ENCODE measurements at regions not wholly inside any gene's neighbourhood (a gene's known extent, or its start where the extent isn't known, plus 50 kb on each side); places are given as distances from the start of the nearest gene placed in this dataset.

DNA sequence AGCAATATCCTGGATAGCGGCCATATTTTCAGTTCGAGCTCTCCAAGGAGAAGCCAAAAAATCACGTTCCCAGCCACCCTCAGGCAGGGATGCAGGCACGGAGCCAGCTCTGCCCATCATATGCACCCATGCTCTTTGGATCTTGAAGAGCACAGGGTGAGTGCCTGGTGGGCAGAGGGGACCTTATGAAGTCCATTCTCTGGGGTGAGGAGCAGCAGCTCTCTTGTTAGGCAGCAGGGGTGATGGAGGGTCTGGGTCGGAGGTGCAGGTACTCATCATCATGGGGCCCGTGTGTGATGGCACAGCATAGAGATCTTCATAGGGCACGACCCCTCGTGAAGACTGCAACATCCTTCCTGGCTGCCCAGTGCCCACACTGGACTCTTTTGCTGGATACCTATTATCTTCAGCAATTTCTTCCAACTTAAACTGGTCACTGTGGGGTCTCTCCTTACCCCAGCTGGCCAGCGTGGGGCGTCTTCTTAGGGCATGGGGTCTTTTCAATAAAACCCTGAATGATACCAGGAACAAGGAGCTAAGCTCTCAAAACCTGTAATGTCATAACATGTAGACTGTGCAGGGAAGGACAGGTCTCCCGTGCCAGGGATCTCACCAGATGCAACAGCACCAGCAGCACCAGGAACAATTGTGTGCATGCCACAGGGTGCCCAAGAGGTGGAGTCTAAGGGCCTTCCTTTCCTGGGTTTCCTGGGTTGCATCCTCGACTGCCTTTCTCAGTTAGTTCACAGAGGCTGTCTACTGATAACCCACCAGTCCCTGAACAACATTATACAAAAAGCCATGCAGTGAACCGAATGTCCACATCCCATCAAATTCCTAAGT is 165.0 kb downstream of the TENT4A start:
- TF ChIP-seq, protein P1, sequence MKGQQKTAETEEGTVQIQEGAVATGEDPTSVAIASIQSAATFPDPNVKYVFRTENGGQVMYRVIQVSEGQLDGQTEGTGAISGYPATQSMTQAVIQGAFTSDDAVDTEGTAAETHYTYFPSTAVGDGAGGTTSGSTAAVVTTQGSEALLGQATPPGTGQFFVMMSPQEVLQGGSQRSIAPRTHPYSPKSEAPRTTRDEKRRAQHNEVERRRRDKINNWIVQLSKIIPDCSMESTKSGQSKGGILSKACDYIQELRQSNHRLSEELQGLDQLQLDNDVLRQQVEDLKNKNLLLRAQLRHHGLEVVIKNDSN (IDR thresholded peaks at IDR 0.05) = no peak
- TF ChIP-seq TAF1 (IDR thresholded peaks at IDR 0.05; ENCODE audit: low read depth) (no peak), CEBPB (IDR thresholded peaks at IDR 0.05) (no peak), TEAD4 (IDR thresholded peaks at IDR 0.05) (no peak), ZBTB7A (IDR thresholded peaks at IDR 0.05; ENCODE audit: low read depth) (no peak), MAX (IDR thresholded peaks at IDR 0.05) (no peak), NFIC (IDR thresholded peaks at IDR 0.05) (no peak), RAD21 (IDR thresholded peaks at IDR 0.05; ENCODE audit: low read depth) (no peak), EP300 (IDR thresholded peaks at IDR 0.05; ENCODE audit: borderline replicate concordance) (no peak), EGR1 (IDR thresholded peaks at IDR 0.05) (no peak), YY1 (IDR thresholded peaks at IDR 0.05; ENCODE audit: low read depth) (no peak), CREB1 (IDR thresholded peaks at IDR 0.05; ENCODE audit: low read depth) (no peak)
- TF ChIP-seq, protein P2, sequence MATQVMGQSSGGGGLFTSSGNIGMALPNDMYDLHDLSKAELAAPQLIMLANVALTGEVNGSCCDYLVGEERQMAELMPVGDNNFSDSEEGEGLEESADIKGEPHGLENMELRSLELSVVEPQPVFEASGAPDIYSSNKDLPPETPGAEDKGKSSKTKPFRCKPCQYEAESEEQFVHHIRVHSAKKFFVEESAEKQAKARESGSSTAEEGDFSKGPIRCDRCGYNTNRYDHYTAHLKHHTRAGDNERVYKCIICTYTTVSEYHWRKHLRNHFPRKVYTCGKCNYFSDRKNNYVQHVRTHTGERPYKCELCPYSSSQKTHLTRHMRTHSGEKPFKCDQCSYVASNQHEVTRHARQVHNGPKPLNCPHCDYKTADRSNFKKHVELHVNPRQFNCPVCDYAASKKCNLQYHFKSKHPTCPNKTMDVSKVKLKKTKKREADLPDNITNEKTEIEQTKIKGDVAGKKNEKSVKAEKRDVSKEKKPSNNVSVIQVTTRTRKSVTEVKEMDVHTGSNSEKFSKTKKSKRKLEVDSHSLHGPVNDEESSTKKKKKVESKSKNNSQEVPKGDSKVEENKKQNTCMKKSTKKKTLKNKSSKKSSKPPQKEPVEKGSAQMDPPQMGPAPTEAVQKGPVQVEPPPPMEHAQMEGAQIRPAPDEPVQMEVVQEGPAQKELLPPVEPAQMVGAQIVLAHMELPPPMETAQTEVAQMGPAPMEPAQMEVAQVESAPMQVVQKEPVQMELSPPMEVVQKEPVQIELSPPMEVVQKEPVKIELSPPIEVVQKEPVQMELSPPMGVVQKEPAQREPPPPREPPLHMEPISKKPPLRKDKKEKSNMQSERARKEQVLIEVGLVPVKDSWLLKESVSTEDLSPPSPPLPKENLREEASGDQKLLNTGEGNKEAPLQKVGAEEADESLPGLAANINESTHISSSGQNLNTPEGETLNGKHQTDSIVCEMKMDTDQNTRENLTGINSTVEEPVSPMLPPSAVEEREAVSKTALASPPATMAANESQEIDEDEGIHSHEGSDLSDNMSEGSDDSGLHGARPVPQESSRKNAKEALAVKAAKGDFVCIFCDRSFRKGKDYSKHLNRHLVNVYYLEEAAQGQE (IDR thresholded peaks at IDR 0.05; ENCODE audit: low read depth) = no peak

Data from Ishikawa (cell line).